CD4-positive, alpha-beta T cell (primary cell): ENCODE measurements at regions not wholly inside any gene's neighbourhood (a gene's known extent, or its start where the extent isn't known, plus 50 kb on each side); places are given as distances from the start of the nearest gene placed in this dataset.

ENCODE experiments used
- ATAC-seq: fragments of 200-7000 bp; cut with Tn5 transposase; one replicate; pipeline ENCODE4 v1.10.0; 2022; ENCODE audit warnings: mild to moderate bottlenecking; ENCODE audit not compliant: poor library complexity
- CTCF ChIA-PET: fragments of 350-600 bp; sonication (Branson Sonifier 250); formaldehyde crosslinking; loops from one replicate; lab custom pipeline; 2021; ENCODE audit warnings: antibody characterized with exemption, inconsistent platforms; lab: Charles Lee
- POLR2A ChIA-PET: fragments of 350-600 bp; sonication (Branson Sonifier 250); formaldehyde crosslinking; loops from one replicate; lab custom pipeline; 2021; ENCODE audit warnings: antibody characterized with exemption, inconsistent platforms; lab: Charles Lee
- DNase-seq, 14 experiments: peaks; one replicate each; pipeline ENCODE4 v3.0.0-alpha.2; 2013 to 2020; ENCODE audit warnings: mixed read lengths in 2 of 14
- H3K27ac ChIP-seq, 2 donors: one replicate each; pipeline versions ENCODE4 v1.5.1 to v1.7.0; 2013; ENCODE audit warnings: low read length in 2 of 2, low read depth in 1 of 2, mild to moderate bottlenecking in 1 of 2
- H3K27me3 ChIP-seq, 2 experiments: 1 replicate in 1 of 2; 2 replicates in 1 of 2; pipeline versions ENCODE4 v1.6.1 to v1.7.0; 2013; ENCODE audit warnings: low read length in 2 of 2, control low read depth in 1 of 2, mild to moderate bottlenecking in 1 of 2, moderate library complexity in 1 of 2; ENCODE audit not compliant: insufficient read depth in 2 of 2, control insufficient read depth in 1 of 2
- H3K36me3 ChIP-seq: one replicate; pipeline ENCODE4 v1.6.1; 2013; ENCODE audit warnings: low read length, control low read depth; ENCODE audit not compliant: insufficient read depth
- H3K4me1 ChIP-seq: one replicate; pipeline ENCODE4 v1.6.1; 2013; ENCODE audit warnings: low read length, control low read depth; ENCODE audit not compliant: insufficient read depth
- H3K4me3 ChIP-seq: one replicate; pipeline ENCODE4 v1.5.1; 2013; ENCODE audit warnings: mild to moderate bottlenecking, low read length, moderate library complexity
- H3K9me3 ChIP-seq, 2 experiments: 1 replicate in 1 of 2; 2 replicates in 1 of 2; pipeline versions ENCODE4 v1.6.1 to v1.7.0; 2013; ENCODE audit warnings: low read length in 2 of 2, mild to moderate bottlenecking in 2 of 2, control low read depth in 1 of 2, moderate library complexity in 1 of 2; ENCODE audit not compliant: control insufficient read depth in 1 of 2, insufficient read depth in 1 of 2
- H3K27ac Mint-ChIP-seq: one replicate; pipeline ENCODE4 v1.8.0; 2020; ENCODE audit warnings: mixed read lengths
- H3K27me3 Mint-ChIP-seq: one replicate; pipeline ENCODE4 v1.8.0; 2021; ENCODE audit warnings: mixed read lengths
- H3K36me3 Mint-ChIP-seq: one replicate; pipeline ENCODE4 v1.8.0; 2021; ENCODE audit warnings: low read depth, mixed read lengths
- H3K4me1 Mint-ChIP-seq: one replicate; pipeline ENCODE4 v1.8.0; 2021; ENCODE audit warnings: low read depth, mixed read lengths
- H3K4me3 Mint-ChIP-seq: one replicate; pipeline ENCODE4 v1.8.0; 2020; ENCODE audit warnings: mild to moderate bottlenecking, mixed read lengths
- H3K9me3 Mint-ChIP-seq: one replicate; pipeline ENCODE4 v1.8.0; 2020; ENCODE audit warnings: mixed read lengths
- CTCF ChIP-seq: fragments of 200-600 bp; IDR thresholded peaks from one replicate; pipeline ENCODE4 v1.8.0; 2022; ENCODE audit warnings: antibody characterized with exemption, mild to moderate bottlenecking
- intact Hi-C, 2 experiments: fragments of 100-400 bp; cut with DNase I in 1 of 2; cut with micrococcal nuclease in 1 of 2; formaldehyde crosslinking; loops; one replicate each; pipeline versions ENCODE4 v1.15.1 to v1.9.0; 2023 to 2025; cut with DNase I, micrococcal nuclease

GRCh38 chr4:152014280-152014679 lies 253.5 kb upstream of the GATB start:
- H3K36me3 Mint-ChIP-seq: no peaks in the 10 kb centered on the region
- no peaks in the 10 kb centered on the region for H3K36me3 ChIP-seq
- ChIA-PET POLR2A (interaction anchor here (1.4 kb wide), 1 partner anchor 21 kb away, joined by 3 read pairs; no protein-coding TSS in a partner anchor), CTCF (no interaction called here)
- DNase-seq (peak in 11 of 14 experiments; percentile 13 to 73 (median 35)), ATAC-seq (peak; percentile 26)
- TF ChIP-seq CTCF: no peak
- peak overlapping the region; percentile 74 for H3K27ac Mint-ChIP-seq
- H3K9me3 Mint-ChIP-seq: peaks cover 4% of the 10 kb centered on the region
- no peak overlapping the region for H3K4me3 Mint-ChIP-seq
- no peak overlapping the region for H3K4me3 ChIP-seq
- peak overlapping the region in 1 of 2 donors; percentile 17 for H3K27ac ChIP-seq
- no peaks in the 10 kb centered on the region for H3K27me3 ChIP-seq
- H3K9me3 ChIP-seq: no peaks in the 10 kb centered on the region
- peaks cover 51% of the 10 kb centered on the region for H3K4me1 ChIP-seq
- peaks cover 64% of the 10 kb centered on the region for H3K4me1 Mint-ChIP-seq
- intact Hi-C loops: loop anchor here in 1 of 2 experiments (5.0 kb wide), 2 partner anchors 88 to 238 kb away; no protein-coding TSS in a partner anchor
- H3K27me3 Mint-ChIP-seq: no peaks in the 10 kb centered on the region

GRCh38 chr4:152011469-152011868 lies 250.7 kb upstream of the GATB start:
- H3K36me3 Mint-ChIP-seq: no peaks in the 10 kb centered on the region
- H3K36me3 ChIP-seq: no peaks in the 10 kb centered on the region
- intact Hi-C loops: loop anchor here in 1 of 2 experiments (5.0 kb wide), 2 partner anchors 91 to 241 kb away; no protein-coding TSS in a partner anchor
- H3K27ac Mint-ChIP-seq: peak overlapping the region; percentile 78
- H3K9me3 Mint-ChIP-seq: peaks cover 4% of the 10 kb centered on the region
- H3K9me3 ChIP-seq: no peaks in the 10 kb centered on the region
- POLR2A ChIA-PET: interaction anchor here (1.6 to 2.8 kb wide), 3 partner anchors 18 to 89 kb away, joined by 6 to 12 read pairs (median 10); no protein-coding TSS in a partner anchor
- peaks cover 51% of the 10 kb centered on the region for H3K4me1 ChIP-seq
- no peak overlapping the region for H3K4me3 ChIP-seq
- no peak for DNase-seq
- peaks cover 69% of the 10 kb centered on the region for H3K4me1 Mint-ChIP-seq
- H3K27me3 ChIP-seq: no peaks in the 10 kb centered on the region
- CTCF ChIA-PET: no interaction called here
- no peaks in the 10 kb centered on the region for H3K27me3 Mint-ChIP-seq
- no peak for TF ChIP-seq CTCF
- no peak for ATAC-seq
- H3K4me3 Mint-ChIP-seq: no peak overlapping the region
- H3K27ac ChIP-seq: no peak overlapping the region

GRCh38 chr4:152010710-152011079 lies 249.9 kb upstream of the GATB start:
- Histone ChIP-seq H3K27me3 (no peaks in the 10 kb centered on the region), H3K36me3 (no peaks in the 10 kb centered on the region), H3K27ac (peak overlapping the region in 1 of 2 donors; percentile 18), H3K4me3 (no peak overlapping the region), H3K4me1 (peaks cover 51% of the 10 kb centered on the region), H3K9me3 (no peaks in the 10 kb centered on the region)
- DNase-seq (peak in 9 of 14 experiments; percentile 5 to 75 (median 39)), ATAC-seq (peak; percentile 93)
- Mint-ChIP-seq H3K4me1 (peaks cover 63% of the 10 kb centered on the region), H3K4me3 (peak overlapping the region; percentile 52), H3K36me3 (no peaks in the 10 kb centered on the region), H3K9me3 (peaks cover 4% of the 10 kb centered on the region), H3K27me3 (no peaks in the 10 kb centered on the region), H3K27ac (peak overlapping the region; percentile 78)
- ChIA-PET POLR2A (interaction anchor here (0.7 to 2.8 kb wide), 6 partner anchors 17 to 602 kb away, joined by 3 to 12 read pairs (median 5); no protein-coding TSS in a partner anchor), CTCF (no interaction called here)
- TF ChIP-seq CTCF: no peak
- intact Hi-C loops: loop anchor here in 1 of 2 experiments (5.0 kb wide), 2 partner anchors 92 to 242 kb away; no protein-coding TSS in a partner anchor
